GM19023 (cell line): ENCODE measurements at regions not wholly inside any gene's neighbourhood (a gene's known extent, or its start where the extent isn't known, plus 50 kb on each side); places are given as distances from the start of the nearest gene placed in this dataset.

Experiments
- ATAC-seq: cut with Tn5 transposase; IDR thresholded peaks from one replicate; pipeline ENCODE4 v1.9.1; 2021; ENCODE audit warnings: mild to moderate bottlenecking, moderate library complexity; ENCODE audit not compliant: unreplicated experiment

DNA sequence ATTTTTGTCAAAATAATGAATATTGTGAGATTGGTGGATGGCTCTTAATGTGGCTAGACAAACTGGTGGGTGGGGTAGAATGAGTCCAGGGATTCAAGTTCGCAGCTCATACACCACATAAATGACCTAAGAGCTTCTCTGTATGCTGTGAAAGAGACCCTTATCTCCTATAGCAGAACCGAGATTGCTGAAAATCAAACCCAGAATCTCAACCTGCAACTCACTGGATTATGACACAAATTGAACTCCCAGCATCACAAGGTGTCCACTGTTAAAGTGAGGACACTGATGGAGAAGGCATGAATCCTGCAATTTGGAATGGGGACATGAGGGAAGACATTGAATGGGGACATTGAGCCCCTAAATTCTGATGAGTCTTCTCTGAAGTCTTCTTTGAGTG is 51.3 kb upstream of the CNKSR3 start:
- ATAC-seq = no peak

DNA sequence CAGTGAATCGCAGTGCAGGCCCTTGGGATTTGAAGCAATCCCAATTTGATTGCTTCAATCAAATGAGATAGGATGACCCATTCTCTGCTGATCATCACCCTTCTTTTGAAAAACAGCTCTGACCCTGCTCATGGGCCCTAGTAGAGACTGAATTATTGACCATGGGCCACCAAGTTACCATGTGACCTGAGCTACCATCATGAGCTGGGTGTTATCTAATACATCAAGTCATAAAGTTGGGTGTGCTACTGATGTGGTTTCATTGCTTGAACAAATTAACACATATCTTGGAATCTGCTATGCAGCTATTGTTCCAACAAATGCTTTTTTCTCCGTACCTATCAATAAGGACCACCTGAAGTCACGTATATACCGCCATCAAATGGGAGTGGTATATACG is 54.8 kb upstream of the CNKSR3 start:
- ATAC-seq = no peak

DNA sequence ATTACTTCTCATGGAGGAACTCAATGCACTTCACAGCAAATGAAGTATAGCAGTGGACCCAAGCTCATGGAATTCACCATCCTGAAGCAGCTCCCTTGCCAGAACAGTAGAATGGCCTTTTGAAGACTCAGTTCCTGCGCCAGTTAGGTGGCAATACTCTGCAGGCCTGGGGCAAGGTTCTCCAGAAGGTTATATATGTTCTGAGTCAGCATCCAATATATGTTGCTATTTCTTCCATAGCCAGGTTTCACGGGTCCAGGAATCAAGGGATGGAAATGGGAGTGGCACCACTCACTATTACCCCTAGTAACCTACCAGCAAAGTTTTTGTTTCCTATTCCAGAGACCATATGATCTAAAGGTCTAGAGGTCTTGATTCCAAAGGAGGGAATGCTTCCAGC is 56.4 kb upstream of the CNKSR3 start:
- ATAC-seq = no peak

DNA sequence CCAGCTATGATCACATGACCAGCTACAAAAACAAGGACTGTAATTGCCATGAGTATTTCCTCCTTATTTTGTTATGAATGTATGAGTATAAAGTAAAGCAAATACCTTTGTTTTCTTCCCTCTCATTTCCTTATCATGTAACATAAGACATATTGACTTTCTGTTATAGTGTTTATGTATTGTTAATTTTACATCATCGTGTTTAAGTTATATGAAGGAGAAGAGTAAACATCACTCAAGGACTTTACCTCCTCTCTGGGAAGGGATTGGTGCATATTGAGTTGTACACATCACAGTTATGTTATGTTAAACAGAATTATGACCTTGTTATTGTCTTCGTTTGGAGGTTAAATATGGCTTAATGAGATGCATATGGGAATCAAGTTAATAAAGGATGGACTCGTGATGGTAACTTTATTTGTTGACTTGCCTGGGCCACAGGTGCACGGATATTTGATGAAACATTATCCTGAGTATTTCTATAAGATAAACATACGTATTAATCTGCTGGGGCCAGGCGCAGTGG is 57.3 kb upstream of the CNKSR3 start:
- ATAC-seq = no peak

DNA sequence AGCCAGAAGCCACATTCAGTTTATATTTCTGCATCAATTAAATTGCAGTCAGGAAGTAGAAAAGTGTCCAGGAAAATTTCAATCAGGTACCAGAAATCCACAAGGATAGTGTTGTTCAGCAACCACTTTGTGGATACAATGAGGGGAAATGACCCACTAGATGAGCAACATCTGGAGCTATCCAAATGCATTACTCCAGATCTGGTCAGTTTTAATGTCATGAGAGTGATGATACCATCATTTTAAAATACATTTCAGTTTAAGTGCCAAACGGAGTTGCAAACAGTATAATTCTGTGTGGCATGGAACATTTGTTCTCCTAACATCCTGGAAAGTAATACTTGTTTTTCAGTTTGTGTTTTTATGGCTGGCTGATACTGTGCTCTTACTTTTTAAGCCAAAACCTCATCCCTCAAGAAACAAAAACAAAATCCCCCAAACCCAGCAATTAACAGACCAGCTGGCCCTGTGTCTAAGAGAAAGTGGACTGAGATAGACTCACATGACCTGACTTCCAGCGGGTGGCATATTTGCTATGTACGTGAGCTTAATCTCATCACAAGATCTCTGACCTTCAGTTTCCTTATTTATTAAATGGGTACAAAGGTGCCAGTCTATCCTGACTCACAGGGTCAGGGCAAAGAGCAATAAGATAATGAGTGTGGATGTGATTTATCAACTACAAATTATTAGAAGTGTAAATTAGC is 58.8 kb upstream of the CNKSR3 start:
- no peak for ATAC-seq

DNA sequence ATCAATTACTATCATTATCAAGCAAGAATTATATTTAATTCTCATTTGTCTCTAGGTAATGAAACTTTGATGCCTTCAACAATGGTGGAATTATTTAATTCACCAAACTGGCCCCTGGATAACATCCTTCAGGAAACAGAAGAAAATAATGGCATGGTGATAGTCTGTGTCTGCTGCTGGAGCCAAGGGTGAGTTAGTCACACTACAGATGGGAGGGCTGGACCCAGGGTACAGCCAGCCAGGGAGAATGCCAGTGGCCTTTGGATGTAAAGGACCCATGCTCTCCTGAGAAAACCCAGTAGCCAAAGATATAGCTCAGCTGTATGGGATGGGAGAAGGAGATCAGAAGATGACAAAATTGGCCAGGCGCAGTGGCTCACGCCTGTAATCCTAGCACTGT is 60.0 kb upstream of the CNKSR3 start:
- ATAC-seq = no peak

DNA sequence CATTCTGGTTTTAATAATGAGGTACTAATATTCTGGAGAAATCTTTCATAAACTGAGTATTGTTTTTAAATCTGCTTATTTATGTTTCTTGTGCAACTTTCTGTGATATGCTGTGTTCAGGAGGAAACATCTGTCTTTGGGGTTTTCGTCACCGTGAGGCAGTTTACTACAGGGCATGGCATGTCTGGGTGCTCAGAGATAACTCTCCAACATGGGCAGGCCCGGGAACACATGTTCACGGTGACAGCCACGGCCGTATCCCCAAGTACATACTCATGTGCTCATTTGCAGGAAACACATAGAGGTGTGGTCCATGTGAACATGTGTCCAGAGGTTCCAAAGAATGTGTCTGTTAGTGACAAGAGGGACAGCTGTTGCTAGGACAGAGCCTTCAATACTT is 62.1 kb upstream of the CNKSR3 start:
- ATAC-seq = no peak

DNA sequence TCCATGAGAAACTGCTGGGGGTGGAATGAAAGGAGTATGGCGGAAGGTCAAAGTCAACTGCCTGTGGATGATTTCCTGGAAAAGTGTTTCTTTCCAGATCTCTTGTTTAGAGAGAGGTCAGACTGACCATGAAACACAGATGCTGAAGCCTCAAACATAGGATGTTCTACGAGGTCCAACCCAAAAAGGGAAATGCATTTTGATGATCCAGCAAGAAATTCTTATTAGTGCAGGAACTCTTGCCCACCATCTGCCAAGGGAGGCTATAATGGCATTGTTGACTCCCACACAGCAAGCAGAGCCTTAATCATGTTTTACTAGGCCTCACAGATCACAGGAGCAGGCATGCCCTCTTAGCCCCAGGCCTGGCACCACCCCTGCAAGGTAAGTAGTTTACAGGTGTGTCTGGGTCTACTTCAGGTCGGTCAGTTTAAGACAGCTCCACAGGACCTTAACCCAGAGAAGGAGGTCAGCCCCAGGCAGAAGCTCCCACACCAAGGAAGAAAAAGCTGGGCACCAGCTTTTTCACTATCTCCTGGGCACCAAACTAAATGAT is 67.6 kb upstream of the CNKSR3 start:
- ATAC-seq = no peak

DNA sequence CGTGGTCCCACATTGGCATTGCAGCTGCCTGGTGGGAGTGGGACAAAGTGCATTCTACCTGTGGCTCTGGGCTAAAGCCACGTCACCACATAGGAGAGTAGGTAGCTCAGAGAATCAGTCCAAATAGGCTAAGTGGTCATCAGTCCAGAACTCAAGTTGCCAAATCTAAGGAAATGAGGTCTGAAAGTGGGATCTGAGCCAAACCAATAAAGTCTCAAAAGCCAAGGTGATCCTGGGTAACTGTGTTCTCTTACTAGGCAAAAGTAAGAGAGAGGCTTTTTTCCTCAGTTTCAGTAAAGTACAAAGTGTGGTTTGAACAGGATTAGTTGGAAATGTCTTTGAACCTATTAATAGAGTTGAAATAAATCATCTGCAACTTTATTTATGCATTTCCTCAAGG is 68.6 kb upstream of the CNKSR3 start:
- ATAC-seq = no peak

DNA sequence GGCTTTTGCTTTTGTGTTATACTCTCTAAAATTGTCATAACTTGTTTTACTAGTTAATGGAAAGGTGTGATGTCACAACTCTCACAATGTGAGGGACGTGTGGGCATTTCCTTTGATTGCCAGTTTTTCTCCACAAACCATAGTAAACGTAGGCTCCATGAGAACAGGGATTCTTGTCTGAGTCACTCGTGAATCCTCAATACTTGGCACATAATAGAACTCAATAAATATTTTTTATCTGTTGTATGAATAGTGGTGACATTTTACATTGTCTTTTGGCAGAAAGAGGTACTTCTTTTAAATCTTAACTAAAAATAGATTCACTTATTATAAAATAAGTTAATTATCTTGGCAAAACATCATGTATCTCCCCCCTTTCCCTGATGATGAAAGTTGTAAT is 69.0 kb upstream of the CNKSR3 start:
- ATAC-seq = no peak

DNA sequence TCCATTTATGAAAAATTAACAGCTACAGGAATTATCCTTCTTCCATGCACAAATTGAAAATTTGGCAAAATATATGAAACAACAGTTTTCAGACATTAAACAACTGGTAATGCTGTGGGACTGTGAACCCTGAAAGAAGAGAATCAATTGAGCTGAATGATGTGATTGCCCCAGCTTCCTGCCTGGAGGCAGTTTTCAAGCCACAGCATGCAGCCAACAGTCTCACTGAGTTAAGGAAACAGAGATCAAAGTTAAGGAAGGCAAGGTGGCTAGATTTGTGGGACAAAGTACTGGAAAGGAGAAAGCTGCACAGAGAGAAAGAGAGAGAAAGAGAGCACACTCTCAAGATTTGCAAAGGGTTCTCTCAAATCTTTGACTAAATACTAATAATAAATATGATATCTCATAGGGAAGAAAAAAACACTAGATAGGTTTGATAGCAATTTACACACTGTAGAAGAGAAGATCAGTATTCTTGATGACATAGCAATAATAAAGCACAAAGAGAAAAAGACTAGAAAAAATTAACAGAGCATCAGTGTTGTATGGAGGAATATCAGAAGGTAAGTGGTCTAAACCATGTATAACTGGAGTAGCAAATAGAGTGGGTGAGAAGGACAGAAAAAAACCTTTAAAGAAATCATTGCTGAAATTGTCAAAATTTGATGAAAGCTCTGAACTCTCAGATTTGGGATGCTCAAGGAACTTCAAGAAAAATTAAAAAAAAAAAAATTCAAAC is 70.1 kb upstream of the CNKSR3 start:
- no peak for ATAC-seq

DNA sequence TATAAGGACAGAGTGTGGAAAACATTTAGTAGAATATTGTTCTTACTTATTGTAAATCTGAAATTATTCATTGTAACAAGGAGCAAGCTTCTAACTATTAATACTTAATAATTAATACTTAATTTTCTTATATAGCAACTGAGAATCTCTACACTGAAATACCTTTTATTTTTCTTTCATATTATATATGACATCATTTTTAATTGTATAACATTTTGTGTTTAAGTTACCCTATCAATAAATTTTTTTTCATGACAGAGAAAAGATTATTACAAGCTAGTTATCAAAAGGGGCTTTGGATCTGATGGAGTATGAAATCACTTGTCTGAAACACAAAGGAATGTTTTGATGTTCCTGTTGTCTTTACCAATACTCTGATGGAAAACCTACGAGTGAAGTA is 72.2 kb upstream of the CNKSR3 start:
- ATAC-seq = no peak

DNA sequence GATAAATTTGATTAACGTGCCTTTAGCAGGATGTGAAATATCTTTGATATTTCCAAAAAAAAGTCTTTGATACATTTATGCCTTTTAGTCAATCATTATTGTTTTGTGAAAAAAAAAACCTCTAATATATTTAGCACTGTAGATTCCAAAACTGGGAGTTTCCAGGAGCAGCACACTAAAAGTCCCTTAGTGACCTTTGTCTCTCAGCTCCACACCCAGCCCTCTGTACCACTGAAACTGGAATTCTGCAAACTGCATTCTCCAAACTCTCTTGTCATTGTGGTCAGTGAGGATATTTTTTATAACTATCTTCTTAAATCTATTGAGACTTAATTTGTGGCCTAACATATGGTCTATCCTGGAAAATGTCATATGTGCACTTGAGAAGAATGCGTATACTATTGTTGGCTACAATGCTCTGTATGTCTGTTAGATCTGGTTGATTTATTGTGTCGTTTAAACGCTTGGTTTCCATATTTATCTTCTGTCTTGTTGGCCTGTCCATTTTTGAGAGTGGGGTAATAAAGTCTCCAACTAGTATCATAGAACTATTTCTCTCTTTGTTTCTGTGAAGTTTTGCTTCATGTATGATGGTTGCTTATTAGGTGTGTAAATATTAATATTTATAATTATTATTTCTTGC is 73.2 kb upstream of the CNKSR3 start:
- ATAC-seq = no peak

DNA sequence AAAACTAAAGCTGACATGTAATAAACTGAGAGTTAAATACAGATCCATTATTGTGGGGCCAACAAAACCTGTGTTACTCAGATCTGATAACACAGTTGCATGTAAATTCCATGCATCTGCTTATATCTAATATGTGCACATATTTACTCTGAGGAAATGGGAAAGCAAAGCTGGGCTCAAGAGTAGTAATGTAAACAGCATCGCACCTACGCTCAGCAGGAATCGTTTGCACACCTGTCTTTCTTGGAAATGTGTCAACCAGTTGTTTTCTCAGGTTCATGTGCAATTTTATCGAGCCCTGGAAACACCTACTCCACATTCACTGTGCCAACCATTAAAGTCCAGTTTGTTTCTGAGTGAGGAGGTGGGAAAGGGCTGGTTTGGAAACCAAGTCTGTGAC is 80.3 kb upstream of the CNKSR3 start:
- ATAC-seq = no peak

DNA sequence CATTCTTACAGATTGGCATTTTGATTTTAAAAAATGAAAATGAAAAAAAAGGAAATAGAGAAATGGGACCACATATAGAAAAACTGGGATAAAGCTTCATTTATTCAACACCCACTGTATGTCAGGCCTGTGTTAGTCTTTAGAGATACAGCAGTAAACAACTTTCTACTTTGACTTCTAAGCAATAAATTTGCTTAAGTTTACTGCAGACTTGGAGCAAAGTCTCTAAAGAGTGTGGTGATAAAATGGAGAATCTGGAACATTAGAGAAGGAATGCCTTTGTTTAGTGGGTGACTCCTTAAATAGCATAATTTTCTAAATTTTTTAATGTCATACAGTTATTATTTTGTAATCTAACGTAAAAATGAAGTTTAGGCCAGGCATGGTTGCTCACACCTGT is 80.7 kb upstream of the CNKSR3 start:
- no peak for ATAC-seq

DNA sequence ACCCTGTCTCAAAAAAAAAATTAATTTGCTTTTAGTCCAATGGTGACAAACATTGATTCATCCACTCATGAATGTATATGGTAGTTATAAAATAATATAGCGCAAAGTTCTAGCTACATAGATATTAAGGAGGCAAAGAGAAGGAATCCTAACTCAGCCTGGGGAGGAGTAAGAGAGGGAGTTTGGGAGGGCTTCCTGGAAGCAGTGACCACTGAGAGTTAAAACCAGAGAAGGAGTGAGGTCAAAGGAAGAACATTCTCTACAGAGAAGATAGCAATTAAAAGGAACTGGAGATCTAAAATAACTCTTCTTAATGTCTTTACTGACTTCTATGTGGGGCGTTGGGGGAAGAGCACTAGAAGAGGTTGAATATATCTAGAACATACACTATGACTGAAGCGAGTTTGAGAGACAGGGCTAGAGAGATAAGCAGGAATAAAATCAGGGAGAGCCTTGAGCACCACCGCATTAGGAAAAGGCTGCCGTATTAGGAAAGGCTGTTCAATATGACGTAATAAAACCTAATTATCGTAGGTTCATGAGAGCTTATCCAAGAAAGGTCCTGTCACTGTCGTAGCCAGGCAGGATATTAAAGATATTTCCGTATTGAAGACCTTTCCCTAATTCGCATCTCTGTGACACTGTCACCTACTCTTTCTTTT is 81.8 kb upstream of the CNKSR3 start:
- ATAC-seq = no peak

DNA sequence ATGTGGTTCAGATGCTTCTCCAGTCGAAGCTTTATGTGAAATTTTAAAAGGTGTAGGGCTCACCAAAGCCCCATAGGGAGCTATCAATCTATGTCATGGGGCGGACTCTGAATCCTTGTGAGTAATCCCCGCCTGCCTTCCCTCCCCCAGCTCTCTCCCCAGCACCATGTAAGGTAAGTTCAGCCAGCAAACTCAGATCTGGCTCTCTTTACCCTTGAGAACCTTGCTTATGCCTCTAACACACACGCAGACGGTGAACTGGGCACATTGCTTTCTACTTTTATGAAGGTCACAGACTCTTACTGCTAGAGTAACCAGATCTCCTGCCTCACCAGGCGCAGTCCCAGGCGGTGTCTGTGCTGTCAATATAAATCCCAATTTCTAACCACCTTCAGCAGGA is 82.6 kb upstream of the CNKSR3 start:
- no peak for ATAC-seq

DNA sequence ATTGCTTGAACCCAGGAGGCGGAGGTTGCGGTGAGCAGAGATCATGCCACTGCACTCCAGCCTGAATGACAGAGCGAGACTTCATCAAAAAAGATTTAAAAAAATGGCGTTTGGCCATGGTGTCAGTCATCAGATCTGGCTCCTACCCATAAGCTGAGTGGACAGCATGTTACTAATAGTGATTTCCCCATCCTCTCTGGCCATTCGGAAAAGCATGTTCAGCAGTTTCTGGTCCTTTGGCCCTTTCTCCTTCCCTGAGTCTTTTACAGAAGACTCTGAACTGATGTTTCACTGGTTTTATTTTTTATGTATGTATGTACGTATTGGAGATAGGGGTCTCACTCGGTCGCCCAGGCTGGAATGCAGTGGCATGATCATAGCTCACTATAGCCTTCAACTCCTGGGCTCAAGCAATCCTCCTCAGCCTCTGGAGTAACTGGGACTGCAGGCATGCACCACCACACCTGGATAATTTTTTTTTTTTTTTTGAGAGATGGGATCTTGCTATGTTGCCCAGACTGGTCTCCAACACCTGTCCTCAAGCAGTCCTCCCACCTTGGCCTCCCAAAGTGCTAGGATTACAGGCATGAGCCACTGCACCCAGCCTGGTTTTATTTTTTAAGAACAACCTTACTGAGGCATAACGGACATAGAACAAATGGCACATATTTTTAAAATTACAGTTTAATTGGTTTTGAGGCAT is 84.2 kb upstream of the CNKSR3 start:
- no peak for ATAC-seq

DNA sequence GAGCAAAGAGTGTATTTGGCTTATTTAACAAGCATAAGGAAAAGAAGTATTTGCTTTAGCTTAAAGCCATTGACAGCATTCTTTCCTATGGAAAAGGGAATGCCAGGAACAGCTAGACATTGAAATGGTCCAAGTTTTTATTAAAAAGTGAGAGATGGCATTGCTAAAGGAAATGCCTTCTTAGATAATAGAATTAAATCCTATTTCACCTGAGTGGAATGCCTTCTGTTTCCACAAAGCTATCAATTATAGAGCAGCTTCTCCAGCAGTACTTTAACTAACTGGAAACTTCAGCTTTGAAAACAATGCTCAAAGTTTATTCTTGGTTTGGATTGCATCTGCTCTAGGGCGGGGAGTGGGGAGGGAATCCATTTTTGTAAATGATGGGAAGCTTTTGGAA is 85.1 kb upstream of the CNKSR3 start:
- no peak for ATAC-seq

DNA sequence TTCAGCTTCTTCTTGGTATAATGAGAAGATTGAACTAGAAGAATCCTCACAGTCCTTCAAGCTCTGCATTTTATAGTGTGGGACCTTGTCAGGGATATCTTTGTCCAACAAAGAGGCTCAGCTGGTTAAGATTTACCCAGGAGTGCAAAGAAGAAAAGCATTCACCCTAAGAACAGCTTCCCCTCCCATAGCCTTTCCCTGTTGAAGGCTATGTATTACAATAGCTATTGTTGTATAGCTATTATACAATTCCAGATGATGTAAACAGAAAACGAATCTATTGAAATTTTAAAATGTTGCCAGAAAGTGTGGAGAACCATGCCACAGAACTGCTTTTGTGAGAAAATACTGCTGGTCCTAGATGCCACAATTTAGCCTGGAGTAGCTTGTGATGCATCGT is 85.5 kb upstream of the CNKSR3 start:
- ATAC-seq = no peak

DNA sequence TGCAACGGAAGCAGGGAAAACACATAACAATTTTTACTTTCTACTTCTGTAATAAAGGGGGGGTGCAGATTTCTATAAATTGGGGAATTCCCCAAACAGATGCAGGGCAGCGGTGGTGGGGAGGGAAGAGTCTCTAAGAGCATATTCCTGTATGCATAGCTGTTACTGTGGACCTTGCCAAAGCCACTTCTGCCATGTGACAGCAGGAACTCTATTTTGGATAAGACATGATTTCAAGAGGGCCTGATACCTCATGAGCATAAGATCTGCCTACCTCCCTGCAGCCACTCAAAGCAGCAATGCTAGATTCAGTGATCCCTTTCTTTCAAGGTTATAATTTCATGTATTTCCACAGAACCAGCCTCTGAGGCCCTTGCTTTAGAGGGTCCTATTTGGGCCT is 86.2 kb upstream of the CNKSR3 start:
- ATAC-seq = no peak
